ENCODE measurements at regions not wholly inside any gene's neighbourhood (a gene's known extent, or its start where the extent isn't known, plus 50 kb on each side); places are given as distances from the start of the nearest gene placed in this dataset.

- peak; percentile 48 for DNase-seq
These were observed 202.4 kb downstream of the SEC14L1 start for GRCh38 chr17:77343031-77343800.

- DNase-seq = no peak
These were observed 203.3 kb downstream of the SEC14L1 start for GRCh38 chr17:77344038-77344437.

- peak; percentile 53 for DNase-seq
These were observed 204.6 kb downstream of the SEC14L1 start for GRCh38 chr17:77345260-77345910.

- no peak for DNase-seq
These were observed 206.0 kb downstream of the SEC14L1 start for GRCh38 chr17:77346765-77347164.

GRCh38 chr17:77347544-77347943, 206.8 kb downstream of the SEC14L1 start:
- DNase-seq = no peak

- peak; percentile 46 for DNase-seq
These were observed 209.4 kb downstream of the SEC14L1 start for GRCh38 chr17:77349976-77350830.

- peak; percentile 37 for DNase-seq
These were observed 211.7 kb downstream of the SEC14L1 start for GRCh38 chr17:77352441-77352840.

GRCh38 chr17:77352996-77353395, 212.2 kb downstream of the SEC14L1 start:
- peak; percentile 31 for DNase-seq

GRCh38 chr17:77353684-77354419, 213.1 kb downstream of the SEC14L1 start:
- DNase-seq = peak; percentile 50

- peak; percentile 50 for DNase-seq
These were observed 213.6 kb downstream of the SEC14L1 start for GRCh38 chr17:77354420-77354669.

- DNase-seq = peak; percentile 62
These were observed 214.1 kb downstream of the SEC14L1 start for GRCh38 chr17:77354670-77355455.

- peak; percentile 63 for DNase-seq
These were observed 215.4 kb downstream of the SEC14L1 start for GRCh38 chr17:77356109-77356689.

GRCh38 chr17:77356690-77357201, 216.0 kb downstream of the SEC14L1 start:
- peak; percentile 62 for DNase-seq

- peak; percentile 55 for DNase-seq
These were observed 218.0 kb downstream of the SEC14L1 start for GRCh38 chr17:77358801-77359200.

- DNase-seq = peak; percentile 19
These were observed 218.5 kb downstream of the SEC14L1 start for GRCh38 chr17:77359236-77359635.

- DNase-seq = no peak
These were observed 221.3 kb downstream of the SEC14L1 start for GRCh38 chr17:77361986-77362620.

- peak; percentile 77 for DNase-seq
These were observed 223.1 kb downstream of the SEC14L1 start for GRCh38 chr17:77363821-77364361.

GRCh38 chr17:77364381-77364911, 223.7 kb downstream of the SEC14L1 start:
- DNase-seq = no peak

GRCh38 chr17:77364941-77365583, 224.3 kb downstream of the SEC14L1 start:
- DNase-seq = no peak
